Transverse colon (tissue), 4 donors: ENCODE measurements at regions not wholly inside any gene's neighbourhood (a gene's known extent, or its start where the extent isn't known, plus 50 kb on each side); places are given as distances from the start of the nearest gene placed in this dataset.

Experiments
- CTCF ChIP-seq, 5 experiments: fragments of 200-600 bp in 3 of 5; fragments of 450-650 bp in 2 of 5; sonication (generic) in 3 of 5; IDR thresholded peaks; 1 replicate in 2 of 5; 2 replicates in 3 of 5; pipeline ENCODE4 v1.5.1; 2016 to 2017; ENCODE audit warnings: antibody characterized with exemption in 5 of 5, inconsistent platforms in 3 of 5, mild to moderate bottlenecking in 2 of 5, moderate library complexity in 1 of 5
- EP300 ChIP-seq: sonication (generic); formaldehyde crosslinking; IDR thresholded peaks from one replicate; pipeline ENCODE4 v1.6.1; 2017; ENCODE audit warnings: antibody characterized with exemption, low read depth
- POLR2A ChIP-seq: fragments of 450-650 bp; IDR thresholded peaks from one replicate; pipeline ENCODE4 v1.6.1; 2016; ENCODE audit warnings: antibody characterized with exemption, mild to moderate bottlenecking, moderate library complexity
- POLR2AphosphoS5 ChIP-seq, 3 donors: sonication (generic); formaldehyde crosslinking; IDR thresholded peaks; one replicate each; pipeline ENCODE4 v1.6.1; 2016; ENCODE audit warnings: antibody characterized with exemption in 3 of 3

- no peak for TF ChIP-seq CTCF (IDR thresholded peaks at IDR 0.05)
- no peak for TF ChIP-seq POLR2A
- TF ChIP-seq POLR2AphosphoS5 (IDR thresholded peaks at IDR 0.05) = no peak
- TF ChIP-seq EP300 = no peak
Observed at GRCh38 chr12:108410689-108411088, 71.6 kb upstream of the CMKLR1 start.
